ENCODE measurements at regions not wholly inside any gene's neighbourhood (a gene's known extent, or its start where the extent isn't known, plus 50 kb on each side); places are given as distances from the start of the nearest gene placed in this dataset.

DNA sequence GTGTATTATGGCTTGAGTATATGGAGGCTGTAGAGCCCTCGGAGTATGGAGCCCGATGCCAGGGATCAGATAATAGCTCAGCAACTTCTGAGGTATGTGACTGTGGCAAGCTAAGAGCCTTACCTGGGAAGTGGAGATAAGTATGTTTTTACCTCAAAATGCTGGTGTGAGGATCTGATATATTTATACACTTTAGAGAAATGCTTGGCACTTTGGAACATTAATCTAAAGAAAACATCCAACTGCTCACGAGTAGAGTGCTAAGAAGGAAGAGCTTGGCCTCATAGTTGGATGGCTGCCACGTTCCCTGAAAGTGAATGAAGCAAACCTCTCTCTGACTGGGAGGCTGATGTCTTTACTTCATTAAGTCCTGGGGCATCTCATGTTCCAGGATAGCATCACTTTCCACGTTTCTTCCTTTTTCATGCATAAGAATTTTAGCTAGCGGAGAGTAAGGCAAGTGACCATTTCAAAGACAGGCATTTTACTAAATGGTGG is 58.9 kb upstream of the GOLGA8J start (continued):
- no peak for TF ChIP-seq JAZF1 (CRISPR knock-in tag; IDR thresholded peaks at IDR 0.05)
- no peak for TF ChIP-seq TEAD1 (CRISPR knock-in tag; IDR thresholded peaks at IDR 0.05)

DNA sequence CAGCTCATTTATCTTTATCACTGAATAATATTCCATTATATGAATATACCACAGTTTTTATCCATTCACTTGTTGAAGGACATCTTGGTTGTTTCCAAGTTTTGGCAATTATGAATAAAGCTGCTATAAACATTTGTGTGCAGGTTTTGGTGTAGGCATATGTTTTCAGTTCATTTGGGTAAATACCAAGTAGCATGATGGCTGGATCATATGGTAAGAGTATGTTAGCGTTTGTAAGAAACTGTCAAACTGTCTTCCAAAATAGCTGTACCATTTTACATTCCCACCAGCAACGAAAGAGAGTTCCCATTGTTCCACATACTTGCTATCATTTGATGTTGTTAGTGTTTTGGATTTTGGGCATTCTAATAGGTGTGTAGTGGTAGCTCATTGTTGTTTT is 72.0 kb upstream of the GOLGA8J start:
- Mint-ChIP-seq H3K27me3 (ENCODE audit: low read depth) (no peaks in the 10 kb centered on the region), H3K9me3 (peaks cover 3% of the 10 kb centered on the region; the same call in 1 of the 2 replicates), H3K27ac (no peak overlapping the region), H3K36me3 (no peaks in the 10 kb centered on the region), H3K4me3 (no peak overlapping the region), H3K4me1 (no peaks in the 10 kb centered on the region)
- no peak for DNase-seq (ENCODE audit: low spot score)
- POLR2A ChIA-PET = no interaction called here
- no peak for ATAC-seq
- CTCF ChIA-PET = interaction anchor here (1.0 kb wide), 1 partner anchor 25 kb away, joined by 4 read pairs; no protein-coding TSS in a partner anchor
- TF ChIP-seq CTCF (IDR thresholded peaks at IDR 0.05) (no peak), NR2C2 (CRISPR knock-in tag; IDR thresholded peaks at IDR 0.05) (no peak), E2F4 (CRISPR knock-in tag; IDR thresholded peaks at IDR 0.05; ENCODE audit: borderline replicate concordance, low read depth) (no peak), AFF4 (CRISPR knock-in tag; IDR thresholded peaks at IDR 0.05; ENCODE audit: borderline replicate concordance) (no peak), KAT7 (CRISPR knock-in tag; IDR thresholded peaks at IDR 0.05; ENCODE audit: borderline replicate concordance) (no peak), TEAD1 (CRISPR knock-in tag; IDR thresholded peaks at IDR 0.05) (no peak), NFYB (CRISPR knock-in tag; conservative IDR thresholded peaks at IDR 0.05; ENCODE audit: low read depth) (no peak), NFE2L1 (CRISPR knock-in tag; IDR thresholded peaks at IDR 0.05) (no peak)
- TF ChIP-seq, protein P1, sequence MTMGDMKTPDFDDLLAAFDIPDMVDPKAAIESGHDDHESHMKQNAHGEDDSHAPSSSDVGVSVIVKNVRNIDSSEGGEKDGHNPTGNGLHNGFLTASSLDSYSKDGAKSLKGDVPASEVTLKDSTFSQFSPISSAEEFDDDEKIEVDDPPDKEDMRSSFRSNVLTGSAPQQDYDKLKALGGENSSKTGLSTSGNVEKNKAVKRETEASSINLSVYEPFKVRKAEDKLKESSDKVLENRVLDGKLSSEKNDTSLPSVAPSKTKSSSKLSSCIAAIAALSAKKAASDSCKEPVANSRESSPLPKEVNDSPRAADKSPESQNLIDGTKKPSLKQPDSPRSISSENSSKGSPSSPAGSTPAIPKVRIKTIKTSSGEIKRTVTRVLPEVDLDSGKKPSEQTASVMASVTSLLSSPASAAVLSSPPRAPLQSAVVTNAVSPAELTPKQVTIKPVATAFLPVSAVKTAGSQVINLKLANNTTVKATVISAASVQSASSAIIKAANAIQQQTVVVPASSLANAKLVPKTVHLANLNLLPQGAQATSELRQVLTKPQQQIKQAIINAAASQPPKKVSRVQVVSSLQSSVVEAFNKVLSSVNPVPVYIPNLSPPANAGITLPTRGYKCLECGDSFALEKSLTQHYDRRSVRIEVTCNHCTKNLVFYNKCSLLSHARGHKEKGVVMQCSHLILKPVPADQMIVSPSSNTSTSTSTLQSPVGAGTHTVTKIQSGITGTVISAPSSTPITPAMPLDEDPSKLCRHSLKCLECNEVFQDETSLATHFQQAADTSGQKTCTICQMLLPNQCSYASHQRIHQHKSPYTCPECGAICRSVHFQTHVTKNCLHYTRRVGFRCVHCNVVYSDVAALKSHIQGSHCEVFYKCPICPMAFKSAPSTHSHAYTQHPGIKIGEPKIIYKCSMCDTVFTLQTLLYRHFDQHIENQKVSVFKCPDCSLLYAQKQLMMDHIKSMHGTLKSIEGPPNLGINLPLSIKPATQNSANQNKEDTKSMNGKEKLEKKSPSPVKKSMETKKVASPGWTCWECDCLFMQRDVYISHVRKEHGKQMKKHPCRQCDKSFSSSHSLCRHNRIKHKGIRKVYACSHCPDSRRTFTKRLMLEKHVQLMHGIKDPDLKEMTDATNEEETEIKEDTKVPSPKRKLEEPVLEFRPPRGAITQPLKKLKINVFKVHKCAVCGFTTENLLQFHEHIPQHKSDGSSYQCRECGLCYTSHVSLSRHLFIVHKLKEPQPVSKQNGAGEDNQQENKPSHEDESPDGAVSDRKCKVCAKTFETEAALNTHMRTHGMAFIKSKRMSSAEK (CRISPR knock-in tag; IDR thresholded peaks at IDR 0.05; ENCODE audit: borderline replicate concordance) = no peak
- TF ChIP-seq, protein P2, sequence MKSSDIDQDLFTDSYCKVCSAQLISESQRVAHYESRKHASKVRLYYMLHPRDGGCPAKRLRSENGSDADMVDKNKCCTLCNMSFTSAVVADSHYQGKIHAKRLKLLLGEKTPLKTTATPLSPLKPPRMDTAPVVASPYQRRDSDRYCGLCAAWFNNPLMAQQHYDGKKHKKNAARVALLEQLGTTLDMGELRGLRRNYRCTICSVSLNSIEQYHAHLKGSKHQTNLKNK (CRISPR knock-in tag; IDR thresholded peaks at IDR 0.05) = no peak

DNA sequence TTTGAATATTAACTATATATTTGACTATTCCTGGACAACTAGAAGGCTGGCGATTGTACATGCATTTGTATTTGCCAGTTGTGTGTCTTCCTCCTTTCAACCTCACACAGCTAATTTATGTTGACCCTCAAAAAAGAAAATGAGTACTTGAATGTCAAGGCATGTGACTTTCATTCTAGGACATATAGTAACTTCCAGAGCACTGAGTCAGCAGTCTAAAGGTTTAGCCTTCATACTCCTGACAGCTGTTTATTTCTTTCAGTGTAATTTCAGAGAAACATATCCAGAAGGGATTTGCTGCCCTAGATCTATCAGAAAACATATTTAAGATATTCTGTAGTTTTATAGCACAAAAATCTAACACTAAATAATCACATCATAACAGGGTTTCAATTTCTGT is 74.6 kb upstream of the GOLGA8J start:
- ChIA-PET POLR2A (no interaction called here), CTCF (interaction anchor here (1.5 kb wide), 1 partner anchor 23 kb away, joined by 4 read pairs; no protein-coding TSS in a partner anchor)
- DNase-seq (ENCODE audit: low spot score) (no peak), ATAC-seq (no peak)
- H3K27me3 Mint-ChIP-seq (ENCODE audit: low read depth) = no peaks in the 10 kb centered on the region
- H3K4me1 Mint-ChIP-seq = no peaks in the 10 kb centered on the region
- H3K27ac Mint-ChIP-seq = no peak overlapping the region
- H3K4me3 Mint-ChIP-seq = no peak overlapping the region
- no peaks in the 10 kb centered on the region for H3K36me3 Mint-ChIP-seq
- peaks cover 10% of the 10 kb centered on the region for H3K9me3 Mint-ChIP-seq
- TF ChIP-seq EMX1 (CRISPR knock-in tag; IDR thresholded peaks at IDR 0.05) (no peak), ETV6 (CRISPR knock-in tag; IDR thresholded peaks at IDR 0.05) (no peak), NR2C2 (CRISPR knock-in tag; IDR thresholded peaks at IDR 0.05) (no peak), FOXP1 (CRISPR knock-in tag; IDR thresholded peaks at IDR 0.05; ENCODE audit: borderline replicate concordance) (no peak), ZSCAN18 (CRISPR knock-in tag; IDR thresholded peaks at IDR 0.05) (no peak), SMAD4 (CRISPR knock-in tag; IDR thresholded peaks at IDR 0.05) (no peak), MXD4 (CRISPR knock-in tag; IDR thresholded peaks at IDR 0.05; ENCODE audit: borderline replicate concordance) (no peak)
- TF ChIP-seq, protein P3, sequence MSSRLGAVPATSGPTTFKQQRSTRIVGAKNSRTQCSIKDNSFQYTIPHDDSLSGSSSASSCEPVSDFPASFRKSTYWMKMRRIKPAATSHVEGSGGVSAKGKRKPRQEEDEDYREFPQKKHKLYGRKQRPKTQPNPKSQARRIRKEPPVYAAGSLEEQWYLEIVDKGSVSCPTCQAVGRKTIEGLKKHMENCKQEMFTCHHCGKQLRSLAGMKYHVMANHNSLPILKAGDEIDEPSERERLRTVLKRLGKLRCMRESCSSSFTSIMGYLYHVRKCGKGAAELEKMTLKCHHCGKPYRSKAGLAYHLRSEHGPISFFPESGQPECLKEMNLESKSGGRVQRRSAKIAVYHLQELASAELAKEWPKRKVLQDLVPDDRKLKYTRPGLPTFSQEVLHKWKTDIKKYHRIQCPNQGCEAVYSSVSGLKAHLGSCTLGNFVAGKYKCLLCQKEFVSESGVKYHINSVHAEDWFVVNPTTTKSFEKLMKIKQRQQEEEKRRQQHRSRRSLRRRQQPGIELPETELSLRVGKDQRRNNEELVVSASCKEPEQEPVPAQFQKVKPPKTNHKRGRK (CRISPR knock-in tag; IDR thresholded peaks at IDR 0.05; ENCODE audit: borderline replicate concordance) = no peak

Data from WTC11 (cell line).